Muscle layer of colon (tissue), 2 donors: ENCODE measurements at regions not wholly inside any gene's neighbourhood (a gene's known extent, or its start where the extent isn't known, plus 50 kb on each side); places are given as distances from the start of the nearest gene placed in this dataset.
A peak's percentile ranks its signal among the peaks of the same experiment; 100 is the strongest.

ENCODE experiments used
- H3K27ac ChIP-seq: one replicate; pipeline ENCODE4 v1.7.0; 2013; ENCODE audit warnings: low read depth, mild to moderate bottlenecking, low read length, moderate library complexity
- H3K27me3 ChIP-seq, 2 donors: one replicate each; pipeline ENCODE4 v1.7.0; 2013; ENCODE audit warnings: low read length in 2 of 2, mild to moderate bottlenecking in 2 of 2; ENCODE audit not compliant: insufficient read depth in 2 of 2, control insufficient read depth in 1 of 2
- H3K36me3 ChIP-seq: one replicate; pipeline ENCODE4 v1.7.0; 2013; ENCODE audit warnings: mild to moderate bottlenecking, low read length; ENCODE audit not compliant: insufficient read depth
- H3K4me1 ChIP-seq: one replicate; pipeline ENCODE4 v1.7.0; 2013; ENCODE audit warnings: mild to moderate bottlenecking, low read length; ENCODE audit not compliant: insufficient read depth
- H3K4me3 ChIP-seq, 2 donors: one replicate each; pipeline ENCODE4 v1.7.0; 2013; ENCODE audit warnings: low read length in 2 of 2, low read depth in 1 of 2, mild to moderate bottlenecking in 1 of 2, moderate library complexity in 1 of 2
- H3K9ac ChIP-seq: one replicate; pipeline ENCODE4 v1.7.0; 2013; ENCODE audit warnings: low read length
- H3K9me3 ChIP-seq: one replicate; pipeline ENCODE4 v1.7.0; 2013; ENCODE audit warnings: mild to moderate bottlenecking, low read length
- donor health status: abdominal sarcoma.
- donor health status: Adenocarcinoma of cecum.

DNA sequence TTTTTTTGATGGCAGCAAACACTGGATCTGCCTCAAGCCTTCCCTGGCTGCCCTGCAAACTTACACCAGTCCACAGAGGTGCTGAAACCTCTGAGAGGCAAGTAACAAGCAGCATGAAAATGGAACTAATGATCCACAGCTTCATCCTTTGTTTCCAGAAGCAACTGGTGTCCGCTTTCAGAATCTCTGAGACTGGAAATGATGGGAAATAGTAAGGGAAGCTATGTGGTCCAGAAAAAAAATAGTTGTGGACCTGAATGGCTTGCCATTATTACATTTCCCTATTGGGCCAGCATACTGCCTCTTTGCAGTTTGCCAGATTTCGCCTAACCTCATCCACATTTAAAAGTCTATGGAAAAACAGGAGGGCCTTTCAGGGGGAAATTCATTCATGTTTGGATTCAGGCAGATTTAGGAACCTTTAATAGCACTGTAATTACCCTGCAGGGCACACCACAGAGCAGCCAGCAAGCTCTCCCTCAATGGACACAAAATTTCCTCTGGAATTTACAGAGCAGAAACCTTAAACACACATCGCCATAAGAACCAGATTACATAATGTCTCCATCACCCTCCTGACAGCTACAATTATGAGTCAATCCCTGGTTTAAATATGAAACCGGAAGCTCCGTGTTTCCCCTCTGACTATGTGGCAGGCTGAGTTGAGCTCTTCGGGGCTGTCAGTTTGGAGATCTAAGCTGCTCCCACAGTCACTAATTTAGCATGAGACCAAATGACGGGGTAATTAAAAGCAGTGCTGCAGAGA, 134.4 kb downstream of the TMCO5A start:
- Histone ChIP-seq H3K27me3 (no peaks in the 10 kb centered on the region), H3K9ac (no peak overlapping the region), H3K4me3 (no peak overlapping the region), H3K27ac (peak overlapping the region; percentile 19), H3K36me3 (no peaks in the 10 kb centered on the region), H3K9me3 (no peaks in the 10 kb centered on the region), H3K4me1 (peaks cover 24% of the 10 kb centered on the region)

DNA sequence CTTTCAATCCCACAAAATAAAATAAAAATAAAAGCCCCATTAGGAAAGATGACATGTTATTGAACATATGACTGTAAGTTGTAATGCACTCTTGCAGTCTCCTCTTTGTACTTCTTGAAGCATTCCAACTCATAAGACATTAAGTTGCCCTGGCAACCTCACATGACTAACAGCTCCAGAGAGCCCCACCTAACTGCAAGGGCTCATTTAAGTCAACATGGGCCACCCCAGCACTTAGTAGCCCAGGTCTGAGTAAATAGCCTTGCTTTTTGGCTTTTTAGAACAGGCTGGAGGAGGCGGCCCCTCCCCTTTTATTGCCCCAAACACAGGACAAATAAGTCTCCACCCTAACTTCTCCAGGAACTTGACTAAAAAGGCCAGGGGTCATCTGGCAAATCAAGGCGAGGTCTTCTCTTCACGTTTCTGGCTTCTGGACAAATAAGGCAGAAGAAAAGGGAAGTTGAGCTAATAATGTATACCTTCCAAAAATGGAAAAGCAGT, 135.1 kb downstream of the TMCO5A start:
- Histone ChIP-seq H3K27me3 (no peaks in the 10 kb centered on the region), H3K27ac (peak overlapping the region; percentile 19), H3K9me3 (no peaks in the 10 kb centered on the region), H3K4me1 (peaks cover 24% of the 10 kb centered on the region), H3K9ac (no peak overlapping the region), H3K36me3 (no peaks in the 10 kb centered on the region), H3K4me3 (no peak overlapping the region)

DNA sequence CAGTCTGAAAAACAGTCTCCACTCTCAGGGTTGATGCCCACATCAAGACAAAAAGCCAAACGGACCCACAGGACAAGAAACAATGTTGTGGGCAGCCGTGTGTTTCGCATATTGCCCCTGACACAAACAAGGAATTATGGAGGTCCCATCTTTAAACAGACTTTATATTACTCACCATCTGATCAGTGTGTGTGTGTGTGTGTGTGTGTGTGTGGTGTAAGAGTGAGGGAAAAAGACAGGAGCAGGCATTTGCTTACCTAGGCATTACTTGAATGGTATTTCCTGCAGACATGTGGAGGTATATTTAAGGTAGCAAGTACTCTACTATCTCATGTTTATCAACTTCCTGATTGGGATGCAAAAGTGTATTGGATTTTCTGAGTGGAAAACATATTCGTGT, 136.3 kb downstream of the TMCO5A start:
- peaks cover 24% of the 10 kb centered on the region for H3K4me1 ChIP-seq
- H3K27ac ChIP-seq = no peak overlapping the region
- H3K27me3 ChIP-seq = no peaks in the 10 kb centered on the region
- no peak overlapping the region for H3K9ac ChIP-seq
- H3K4me3 ChIP-seq = no peak overlapping the region
- H3K36me3 ChIP-seq = no peaks in the 10 kb centered on the region
- H3K9me3 ChIP-seq = no peaks in the 10 kb centered on the region

DNA sequence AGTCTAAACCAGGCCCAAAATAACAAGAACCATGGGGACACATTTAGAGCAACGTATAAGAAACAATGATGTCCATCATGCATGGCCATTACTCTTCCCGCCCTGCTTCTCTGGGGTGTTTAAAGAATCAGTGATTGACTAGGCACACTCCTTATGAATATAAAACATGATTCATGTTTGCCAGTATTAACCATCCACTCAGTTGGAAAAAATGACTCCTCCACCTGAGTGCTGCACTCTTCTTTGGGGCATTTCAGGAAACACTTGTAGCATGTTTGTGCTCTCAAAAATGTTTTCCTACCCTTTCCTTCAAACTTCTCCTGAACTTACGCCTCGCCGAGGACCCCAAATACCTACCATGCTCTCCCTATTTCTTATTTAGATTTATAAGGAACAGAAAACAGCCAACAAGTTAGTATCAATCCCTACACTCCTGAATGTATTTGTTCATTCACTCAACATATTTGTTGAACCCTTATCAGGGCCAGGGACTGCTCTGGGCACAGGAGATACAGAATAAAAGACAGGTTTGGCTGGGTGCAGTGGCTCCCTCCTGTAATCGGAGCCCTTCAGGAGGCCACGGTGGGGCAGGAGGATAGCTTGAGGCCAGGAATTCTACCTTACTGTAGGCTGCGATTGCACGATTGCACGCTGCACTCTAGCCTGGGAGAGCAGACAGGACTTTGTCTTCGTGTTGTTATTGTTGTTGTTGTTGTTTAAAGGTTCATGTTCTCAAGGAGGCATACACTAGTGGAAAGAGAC, 137.0 kb downstream of the TMCO5A start:
- peaks cover 24% of the 10 kb centered on the region for H3K4me1 ChIP-seq
- H3K9me3 ChIP-seq = no peaks in the 10 kb centered on the region
- H3K4me3 ChIP-seq = no peak overlapping the region
- H3K9ac ChIP-seq = no peak overlapping the region
- no peaks in the 10 kb centered on the region for H3K36me3 ChIP-seq
- H3K27me3 ChIP-seq = no peaks in the 10 kb centered on the region
- H3K27ac ChIP-seq = peak overlapping the region; percentile 86

DNA sequence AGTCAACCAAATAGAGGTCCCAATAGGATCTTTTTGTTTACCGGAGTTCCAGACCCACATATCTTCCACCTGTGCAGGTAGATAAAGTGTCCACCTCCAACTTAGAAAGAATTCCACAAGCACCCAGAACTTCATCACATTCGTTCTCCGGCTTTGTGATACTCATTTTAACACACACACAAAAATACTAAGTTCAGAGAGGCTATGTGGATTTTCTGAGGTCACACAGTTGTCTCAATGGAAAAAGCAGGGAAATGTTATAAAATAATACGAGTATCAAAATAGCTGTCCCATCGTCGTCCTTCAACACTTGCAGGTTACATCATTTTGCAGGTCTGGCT, 137.5 kb downstream of the TMCO5A start:
- peak overlapping the region; percentile 86 for H3K27ac ChIP-seq
- no peaks in the 10 kb centered on the region for H3K36me3 ChIP-seq
- no peak overlapping the region for H3K9ac ChIP-seq
- H3K4me3 ChIP-seq = peak overlapping the region; percentile 48 to 73
- peaks cover 24% of the 10 kb centered on the region for H3K4me1 ChIP-seq
- H3K9me3 ChIP-seq = no peaks in the 10 kb centered on the region
- no peaks in the 10 kb centered on the region for H3K27me3 ChIP-seq

DNA sequence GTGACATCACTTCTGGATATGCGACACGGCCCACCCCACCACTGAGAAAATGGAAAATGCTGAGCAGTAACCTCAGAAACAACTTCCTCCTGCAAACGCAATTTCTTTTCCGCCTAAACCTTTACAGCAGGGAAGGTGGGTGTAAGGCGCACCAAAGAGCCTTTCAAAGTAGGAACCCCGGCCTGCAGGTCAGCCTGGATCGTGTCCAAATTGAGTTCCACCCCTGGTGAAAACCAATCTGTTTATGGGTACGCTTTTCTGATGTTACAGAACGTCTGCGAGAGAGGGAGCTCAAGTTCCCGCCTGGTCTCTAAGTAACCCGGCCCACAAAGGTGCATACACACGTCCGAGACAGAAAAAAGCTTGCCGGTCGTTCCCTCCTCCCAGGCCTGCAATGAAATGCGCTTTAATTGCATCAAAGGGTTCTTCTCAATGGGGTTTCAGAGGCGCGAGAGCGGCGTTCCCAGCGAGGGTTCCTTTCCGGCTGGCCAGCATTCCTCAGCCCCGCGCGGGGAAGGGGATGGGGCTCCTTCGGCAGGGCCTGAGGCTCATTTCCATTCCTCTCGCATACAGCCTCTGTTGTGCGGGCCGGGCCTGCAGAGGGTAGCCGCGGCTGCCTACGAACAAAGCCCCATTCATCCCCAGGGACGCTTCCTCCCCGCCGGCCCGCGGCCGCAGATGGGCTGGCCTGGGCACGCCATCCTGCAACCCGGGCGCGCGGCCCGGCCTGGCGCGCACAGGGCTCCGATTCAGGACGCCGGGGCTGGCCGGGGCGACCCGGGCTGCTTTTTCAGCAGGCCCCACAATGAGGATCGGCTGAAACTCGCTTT, 138.1 kb downstream of the TMCO5A start:
- H3K27me3 ChIP-seq = no peaks in the 10 kb centered on the region
- no peaks in the 10 kb centered on the region for H3K36me3 ChIP-seq
- H3K9ac ChIP-seq = peak overlapping the region; percentile 66
- H3K27ac ChIP-seq = peak overlapping the region; percentile 86
- peaks cover 24% of the 10 kb centered on the region for H3K4me1 ChIP-seq
- peak overlapping the region; percentile 48 to 73 for H3K4me3 ChIP-seq
- H3K9me3 ChIP-seq = no peaks in the 10 kb centered on the region

DNA sequence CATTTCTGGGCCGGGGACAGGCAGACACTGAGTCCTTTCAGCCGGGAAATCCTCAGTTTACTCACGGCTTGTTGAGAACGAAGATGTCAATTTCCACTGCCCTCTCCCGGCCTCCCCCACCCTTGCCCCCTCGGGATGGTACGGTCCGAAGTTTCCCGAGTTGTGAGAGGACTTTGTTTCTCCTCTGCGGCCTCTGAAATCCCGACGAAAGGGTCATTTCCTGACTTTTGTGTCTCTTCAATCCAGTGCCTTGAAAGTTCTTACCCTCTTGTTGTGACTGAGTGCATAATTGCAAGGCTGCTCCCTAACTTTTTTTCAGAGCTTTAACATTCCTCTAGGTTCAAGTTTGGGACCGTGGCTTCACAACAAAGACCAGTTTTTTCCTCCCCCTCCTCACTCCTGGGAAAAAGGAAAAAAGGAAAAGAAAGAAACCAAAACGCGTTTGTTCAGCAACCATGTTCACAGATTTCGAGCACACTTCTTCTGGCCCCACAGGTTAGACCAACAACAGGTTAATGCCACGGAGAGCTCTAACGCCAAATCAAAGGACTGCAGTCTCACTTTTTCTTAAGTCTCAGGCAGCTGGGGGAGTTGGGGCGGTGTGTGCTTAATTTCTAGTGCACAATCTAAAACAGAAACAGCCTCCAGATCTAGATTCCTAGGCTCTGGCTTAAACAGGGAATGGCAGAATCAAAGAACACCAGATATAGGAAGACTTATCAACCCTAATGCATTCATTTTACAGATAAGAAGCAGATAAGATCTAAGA, 138.9 kb downstream of the TMCO5A start:
- Histone ChIP-seq H3K27me3 (no peaks in the 10 kb centered on the region), H3K4me3 (peak overlapping the region; percentile 48 to 73), H3K9me3 (no peaks in the 10 kb centered on the region), H3K27ac (peak overlapping the region; percentile 86), H3K4me1 (peaks cover 24% of the 10 kb centered on the region), H3K9ac (peak overlapping the region; percentile 66), H3K36me3 (no peaks in the 10 kb centered on the region)

DNA sequence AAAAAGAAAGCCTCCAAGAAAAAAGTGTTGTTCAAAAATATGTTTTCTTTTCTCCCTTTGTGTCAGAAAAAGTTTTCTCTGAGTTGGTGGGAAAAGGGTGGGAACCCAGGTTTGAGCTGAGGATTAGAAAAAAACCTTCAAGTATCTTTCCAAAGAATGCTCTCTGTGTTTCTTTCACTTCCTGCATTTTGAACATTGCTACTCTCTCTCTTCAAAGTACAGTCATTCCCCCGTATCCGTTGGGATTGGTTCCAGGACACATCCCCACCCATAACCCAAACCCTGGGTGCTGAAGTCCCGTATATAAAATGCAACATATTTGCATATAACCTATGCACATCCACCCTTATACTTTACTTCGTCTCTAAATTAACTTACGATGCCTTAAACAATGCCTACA, 139.6 kb downstream of the TMCO5A start:
- peak overlapping the region; percentile 66 for H3K9ac ChIP-seq
- no peaks in the 10 kb centered on the region for H3K9me3 ChIP-seq
- no peak overlapping the region for H3K4me3 ChIP-seq
- H3K36me3 ChIP-seq = no peaks in the 10 kb centered on the region
- peaks cover 24% of the 10 kb centered on the region for H3K4me1 ChIP-seq
- H3K27me3 ChIP-seq = no peaks in the 10 kb centered on the region
- H3K27ac ChIP-seq = peak overlapping the region; percentile 86

DNA sequence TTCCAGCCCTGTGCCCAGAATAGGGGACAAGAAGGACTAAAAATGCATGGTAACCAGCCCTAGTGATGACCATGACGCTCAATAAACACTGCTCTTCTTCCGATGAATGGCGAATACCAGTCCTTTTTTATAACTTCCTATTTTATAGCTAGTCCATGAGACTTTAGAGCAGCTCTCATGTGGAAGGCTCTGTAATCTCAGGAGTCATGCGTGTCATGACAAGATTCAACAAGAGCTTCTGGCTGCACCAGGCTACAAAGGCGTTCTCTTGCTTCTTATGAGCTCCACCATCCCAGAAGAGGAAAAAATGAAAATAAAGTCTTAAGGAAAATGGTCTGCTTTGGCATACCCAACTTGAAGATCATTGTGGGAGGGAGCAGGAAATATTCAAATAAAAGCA, 141.0 kb downstream of the TMCO5A start:
- Histone ChIP-seq H3K27ac (no peak overlapping the region), H3K4me1 (peaks cover 14% of the 10 kb centered on the region), H3K9me3 (no peaks in the 10 kb centered on the region), H3K36me3 (no peaks in the 10 kb centered on the region), H3K9ac (no peak overlapping the region), H3K4me3 (no peak overlapping the region), H3K27me3 (no peaks in the 10 kb centered on the region)

DNA sequence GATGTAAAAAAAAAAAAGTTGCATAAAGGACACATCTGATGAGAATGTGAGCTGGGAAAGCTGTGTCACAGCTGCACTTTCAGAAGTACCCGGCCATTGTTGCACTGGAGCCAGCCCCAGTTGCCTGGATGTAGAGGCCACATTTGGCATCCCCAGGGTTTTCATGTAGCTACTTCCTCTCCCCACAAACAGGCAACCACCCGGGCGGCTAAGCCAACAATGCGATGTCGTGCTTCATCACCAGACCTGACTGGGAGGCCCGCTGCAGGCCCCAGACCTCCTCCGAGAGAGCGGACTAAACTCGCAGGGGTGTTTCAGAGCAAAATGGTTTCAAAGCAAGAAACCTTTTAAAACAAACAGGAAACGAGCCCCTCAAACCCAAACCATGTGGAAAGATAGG, 142.3 kb downstream of the TMCO5A start:
- Histone ChIP-seq H3K4me3 (no peak overlapping the region), H3K36me3 (no peaks in the 10 kb centered on the region), H3K9ac (no peak overlapping the region), H3K27ac (no peak overlapping the region), H3K27me3 (no peaks in the 10 kb centered on the region), H3K9me3 (no peaks in the 10 kb centered on the region), H3K4me1 (peaks cover 11% of the 10 kb centered on the region)

DNA sequence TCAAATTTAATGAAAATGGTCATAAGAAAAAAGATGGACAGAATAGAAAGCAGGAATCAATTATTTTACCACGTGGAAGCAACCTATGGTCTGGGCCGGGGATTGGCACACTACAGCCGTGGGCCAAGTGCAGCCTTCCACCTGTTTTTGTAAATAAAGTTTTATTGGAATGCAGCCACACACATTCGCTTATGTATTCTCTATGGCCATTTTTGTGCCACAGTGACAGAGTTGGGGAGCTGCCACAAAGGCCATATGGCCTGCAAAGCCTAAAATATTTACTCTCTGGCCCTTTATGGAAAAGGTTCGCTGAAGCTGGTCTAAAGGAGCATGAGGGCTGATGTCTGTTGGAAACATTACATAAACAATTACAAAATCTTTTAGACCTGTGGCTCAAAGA, 144.8 kb downstream of the TMCO5A start:
- Histone ChIP-seq H3K36me3 (no peaks in the 10 kb centered on the region), H3K9me3 (no peaks in the 10 kb centered on the region), H3K27me3 (no peaks in the 10 kb centered on the region), H3K4me1 (no peaks in the 10 kb centered on the region), H3K9ac (no peak overlapping the region), H3K4me3 (no peak overlapping the region), H3K27ac (no peak overlapping the region)
